ENCODE measurements at regions not wholly inside any gene's neighbourhood (a gene's known extent, or its start where the extent isn't known, plus 50 kb on each side); places are given as distances from the start of the nearest gene placed in this dataset.

GRCh38 chr7:33661430-33662160 is 243.7 kb upstream of the BMPER start:
- no peak for DNase-seq

GRCh38 chr7:33666531-33666930 is 238.8 kb upstream of the BMPER start:
- no peak for DNase-seq

GRCh38 chr7:33667196-33667595 is 238.1 kb upstream of the BMPER start:
- DNase-seq: no peak

GRCh38 chr7:33669251-33669670 is 236.1 kb upstream of the BMPER start:
- DNase-seq: no peak

GRCh38 chr7:33671531-33672262 is 233.6 kb upstream of the BMPER start:
- no peak for DNase-seq

GRCh38 chr7:33673029-33673700 is 232.2 kb upstream of the BMPER start:
- DNase-seq: no peak

GRCh38 chr7:33674804-33675411 is 230.4 kb upstream of the BMPER start:
- no peak for DNase-seq

- no peak for DNase-seq
Measured at GRCh38 chr7:33677556-33677955, 227.8 kb upstream of the BMPER start.

GRCh38 chr7:33678569-33679335 is 226.6 kb upstream of the BMPER start:
- DNase-seq: no peak

- DNase-seq: no peak
Measured at GRCh38 chr7:33680682-33681081, 224.7 kb upstream of the BMPER start.

- no peak for DNase-seq
Measured at GRCh38 chr7:33685503-33685902, 219.8 kb upstream of the BMPER start.

- DNase-seq: no peak
Measured at GRCh38 chr7:33685981-33686683, 219.2 kb upstream of the BMPER start.

- no peak for DNase-seq
Measured at GRCh38 chr7:33687625-33688024, 217.7 kb upstream of the BMPER start.

GRCh38 chr7:33691180-33691579 is 214.2 kb upstream of the BMPER start:
- no peak for DNase-seq

GRCh38 chr7:33692956-33693355 is 212.4 kb upstream of the BMPER start:
- DNase-seq: no peak

- no peak for DNase-seq
Measured at GRCh38 chr7:33694006-33694405, 211.3 kb upstream of the BMPER start.

- DNase-seq: no peak
Measured at GRCh38 chr7:33697616-33698015, 207.7 kb upstream of the BMPER start.

GRCh38 chr7:33698041-33698440 is 207.3 kb upstream of the BMPER start:
- DNase-seq: no peak

GRCh38 chr7:33698692-33699128 is 206.6 kb upstream of the BMPER start:
- DNase-seq: no peak

GRCh38 chr7:33700001-33700899 is 205.1 kb upstream of the BMPER start:
- DNase-seq: no peak

- no peak for DNase-seq
Measured at GRCh38 chr7:33701189-33701740, 204.1 kb upstream of the BMPER start.

Data from CD4-positive, alpha-beta T cell treated with Interleukin-10 for 1 hour (primary cell).